Limb (tissue), 2 donors: ENCODE measurements at regions not wholly inside any gene's neighbourhood (a gene's known extent, or its start where the extent isn't known, plus 50 kb on each side); places are given as distances from the start of the nearest gene placed in this dataset.
"Not testable (repeated sequence)": the region's sequence is repeated elsewhere in the genome, so short reads cannot be mapped to it uniquely, and the experiment has no call there.

Source experiments
- DNase-seq, 2 donors: peaks; one replicate each; pipeline ENCODE4 v3.0.0-alpha.2; 2016; ENCODE audit errors: extremely low spot score in 2 of 2

- DNase-seq: no peak
Measured at GRCh38 chr7:113308399-113308798, 190.0 kb upstream of the SMIM30 start.

GRCh38 chr7:113307147-113307546, 188.8 kb upstream of the SMIM30 start:
- no peak for DNase-seq

- no peak for DNase-seq
Measured at GRCh38 chr7:113306302-113306701, 187.9 kb upstream of the SMIM30 start.

GRCh38 chr7:113304104-113304503, 185.8 kb upstream of the SMIM30 start:
- DNase-seq: no peak

- DNase-seq: not testable (repeated sequence)
Measured at GRCh38 chr7:113303388-113303787, 185.0 kb upstream of the SMIM30 start.

- no peak for DNase-seq
Measured at GRCh38 chr7:113301983-113302382, 183.6 kb upstream of the SMIM30 start.

- DNase-seq: no peak
Measured at GRCh38 chr7:113301141-113301540, 182.8 kb upstream of the SMIM30 start.

- DNase-seq: no peak
Measured at GRCh38 chr7:113299748-113300147, 181.4 kb upstream of the SMIM30 start.

- DNase-seq: no peak
Measured at GRCh38 chr7:113298501-113298900, 180.1 kb upstream of the SMIM30 start.

GRCh38 chr7:113294750-113295149, 176.4 kb upstream of the SMIM30 start:
- DNase-seq: no peak

- no peak for DNase-seq
Measured at GRCh38 chr7:113292105-113292504, 173.8 kb upstream of the SMIM30 start.

GRCh38 chr7:113291058-113291457, 172.7 kb upstream of the SMIM30 start:
- no peak for DNase-seq

- DNase-seq: no peak
Measured at GRCh38 chr7:113289140-113289740, 170.9 kb upstream of the SMIM30 start.

GRCh38 chr7:113285411-113285810, 167.1 kb upstream of the SMIM30 start:
- no peak for DNase-seq

GRCh38 chr7:113283861-113284260, 165.5 kb upstream of the SMIM30 start:
- no peak for DNase-seq

GRCh38 chr7:113282875-113283274, 164.5 kb upstream of the SMIM30 start:
- DNase-seq: no peak

GRCh38 chr7:113281223-113281622, 162.9 kb upstream of the SMIM30 start:
- no peak for DNase-seq

GRCh38 chr7:113279256-113279655, 160.9 kb upstream of the SMIM30 start:
- DNase-seq: no peak

- DNase-seq: no peak
Measured at GRCh38 chr7:113270790-113271189, 152.4 kb upstream of the SMIM30 start.

- DNase-seq: not testable (repeated sequence)
Measured at GRCh38 chr7:113269592-113269991, 151.2 kb upstream of the SMIM30 start.

GRCh38 chr7:113268757-113269156, 150.4 kb upstream of the SMIM30 start:
- DNase-seq: no peak

- no peak for DNase-seq
Measured at GRCh38 chr7:113267885-113268284, 149.5 kb upstream of the SMIM30 start.

- DNase-seq: no peak
Measured at GRCh38 chr7:113267271-113267670, 148.9 kb upstream of the SMIM30 start.

- DNase-seq: no peak
Measured at GRCh38 chr7:113263749-113264148, 145.4 kb upstream of the SMIM30 start.
